ENCODE measurements at regions not wholly inside any gene's neighbourhood (a gene's known extent, or its start where the extent isn't known, plus 50 kb on each side); places are given as distances from the start of the nearest gene placed in this dataset.
A peak's percentile ranks its signal among the peaks of the same experiment; 100 is the strongest.

GRCh38 chr1:241413386-241413785 is 56.4 kb upstream of the RGS7 start:
- Histone ChIP-seq H3K36me3 (no peaks in the 10 kb centered on the region), H3K27me3 (no peaks in the 10 kb centered on the region), H3K4me3 (ENCODE audit: low read depth, low read length) (no peak overlapping the region), H3K9me3 (no peaks in the 10 kb centered on the region), H3K4me1 (no peaks in the 10 kb centered on the region)
- no peak for DNase-seq
- no peak for TF ChIP-seq CTCF (IDR thresholded peaks at IDR 0.05; ENCODE audit: low read depth, low read length)

- Histone ChIP-seq H3K36me3 (no peaks in the 10 kb centered on the region), H3K27me3 (no peaks in the 10 kb centered on the region), H3K4me1 (no peaks in the 10 kb centered on the region), H3K9me3 (no peaks in the 10 kb centered on the region), H3K4me3 (ENCODE audit: low read depth, low read length) (no peak overlapping the region)
- no peak for TF ChIP-seq CTCF (IDR thresholded peaks at IDR 0.05; ENCODE audit: low read depth, low read length)
- no peak for DNase-seq
Observed at GRCh38 chr1:241412646-241413045, 55.6 kb upstream of the RGS7 start.

GRCh38 chr1:241411776-241412338 is 54.9 kb upstream of the RGS7 start:
- H3K27me3 ChIP-seq, result no peaks in the 10 kb centered on the region
- no peak for DNase-seq
- no peaks in the 10 kb centered on the region for H3K4me1 ChIP-seq
- no peaks in the 10 kb centered on the region for H3K36me3 ChIP-seq
- H3K9me3 ChIP-seq, result no peaks in the 10 kb centered on the region
- no peak for TF ChIP-seq CTCF (IDR thresholded peaks at IDR 0.05; ENCODE audit: low read depth, low read length)
- no peak overlapping the region for H3K4me3 ChIP-seq (ENCODE audit: low read depth, low read length)

GRCh38 chr1:241411056-241411775 is 54.2 kb upstream of the RGS7 start:
- DNase-seq, result no peak
- no peak for TF ChIP-seq CTCF (IDR thresholded peaks at IDR 0.05; ENCODE audit: low read depth, low read length)

GRCh38 chr1:241408170-241408569 is 51.2 kb upstream of the RGS7 start:
- Histone ChIP-seq H3K4me3 (ENCODE audit: low read depth, low read length) (no peak overlapping the region), H3K4me1 (no peaks in the 10 kb centered on the region), H3K9me3 (no peaks in the 10 kb centered on the region), H3K36me3 (no peaks in the 10 kb centered on the region), H3K27me3 (no peaks in the 10 kb centered on the region)
- DNase-seq, result no peak
- peak; percentile 14; the same call in 1 of the 2 replicates for TF ChIP-seq CTCF (IDR thresholded peaks at IDR 0.05; ENCODE audit: low read depth, low read length)

More at GRCh38 chr1:241411056-241411775, 54.2 kb upstream of the RGS7 start:
- H3K9me3 ChIP-seq, result no peaks in the 10 kb centered on the region
- H3K4me1 ChIP-seq, result no peaks in the 10 kb centered on the region
- H3K4me3 ChIP-seq (ENCODE audit: low read depth, low read length), result no peak overlapping the region
- no peaks in the 10 kb centered on the region for H3K36me3 ChIP-seq
- H3K27me3 ChIP-seq, result no peaks in the 10 kb centered on the region

All from BE2C (cell line).